ENCODE measurements at regions not wholly inside any gene's neighbourhood (a gene's known extent, or its start where the extent isn't known, plus 50 kb on each side); places are given as distances from the start of the nearest gene placed in this dataset.

GRCh38 chr15:97459771-97460170 lies 500.7 kb upstream of the ARRDC4 start:
- Histone ChIP-seq H3K27me3 (ENCODE audit: control insufficient read depth in 1 of 2, insufficient read depth in 2 of 2, low read length in 2 of 2) (no peaks in the 10 kb centered on the region), H4K20me1 (ENCODE audit: insufficient read depth, low read length) (no peaks in the 10 kb centered on the region), H3K4me2 (ENCODE audit: low read depth, low read length) (no peak overlapping the region), H3K79me2 (ENCODE audit: insufficient read depth, low read length) (no peaks in the 10 kb centered on the region), H3K4me1 (ENCODE audit: insufficient read depth, low read length) (no peaks in the 10 kb centered on the region), H3K27ac (ENCODE audit: extremely low read length, insufficient read depth, low read length) (no peak overlapping the region), H3K4me3 (replicated peaks in 1 of 3; ENCODE audit: insufficient read depth in 1 of 3, low read depth in 2 of 3, low read length in 3 of 3) (no peak overlapping the region), H3K9me3 (ENCODE audit: low read length) (peaks cover 84% of the 10 kb centered on the region), H3K36me3 (replicated peaks in 1 of 2; ENCODE audit: control insufficient read depth in 1 of 2, insufficient read depth in 2 of 2, low read length in 2 of 2) (no peaks in the 10 kb centered on the region), H2AFZ (ENCODE audit: low read length) (no peak overlapping the region), H3K9ac (ENCODE audit: insufficient read depth, low read depth, low read length) (no peak overlapping the region)
- WGBS (ENCODE audit: low lambda C conversion rate): 0% methylated on average over 1 of the region's 1 CpG
- ChIA-PET POLR2A (no interaction called here), CTCF (ENCODE audit: low intra/inter-chr PET ratio, low total read pairs) (no interaction called here)
- no peak for DNase-seq (ENCODE audit: low spot score)
- no peak for ATAC-seq
- intact Hi-C loops (cut with micrococcal nuclease; ENCODE audit: unreplicated experiment) (no loop called here), in situ Hi-C loops (cut with HindIII; ENCODE audit: extremely low pct_ligation_motif_present, low pct_unique_long_range_greater_than_20kb) (no loop called here)
- TF ChIP-seq ZFP36L2 (CRISPR knock-in tag; IDR thresholded peaks at IDR 0.05) (no peak), ZNF512B (CRISPR knock-in tag; IDR thresholded peaks at IDR 0.05; ENCODE audit: borderline replicate concordance) (no peak), PRDM4 (CRISPR knock-in tag; IDR thresholded peaks at IDR 0.05; ENCODE audit: borderline replicate concordance) (no peak), DR1 (CRISPR knock-in tag; IDR thresholded peaks at IDR 0.05) (no peak), GMEB1 (CRISPR knock-in tag; IDR thresholded peaks at IDR 0.05; ENCODE audit: borderline replicate concordance) (no peak), FOXM1 (CRISPR knock-in tag; IDR thresholded peaks at IDR 0.05) (no peak), ZNF577 (CRISPR knock-in tag; IDR thresholded peaks at IDR 0.05; ENCODE audit: borderline replicate concordance, low read depth) (no peak), MEIS2 (CRISPR knock-in tag; IDR thresholded peaks at IDR 0.05) (no peak), RXRB (CRISPR knock-in tag; IDR thresholded peaks at IDR 0.05; ENCODE audit: borderline replicate concordance) (no peak), ARNTL (CRISPR knock-in tag; IDR thresholded peaks at IDR 0.05) (no peak)
- FAIRE-seq: no peak
- no TSS peak for BruUV-seq (replicated peaks)

Measured in HepG2 (cell line).